A549 (cell line): ENCODE measurements at regions not wholly inside any gene's neighbourhood (a gene's known extent, or its start where the extent isn't known, plus 50 kb on each side); places are given as distances from the start of the nearest gene placed in this dataset.

Experiments
- ATAC-seq, 2 experiments: fragments of 200-7000 bp in 1 of 2; fragments of >200 bp in 1 of 2; cut with Nextera tagmentation in 1 of 2; cut with Tn5 transposase in 1 of 2; 3 replicates each; pipeline versions ENCODE4 v1.8.0 to v1.9.1; 2018 to 2020; ENCODE audit warnings: mild to moderate bottlenecking in 1 of 2, moderate library complexity in 1 of 2
- CTCF ChIA-PET: fragments of 300-600 bp; sonication (Branson Sonifier 250); formaldehyde crosslinking; extraction: SDS; loops from one replicate; lab custom pipeline; 2021; ENCODE audit warnings: antibody characterized with exemption, inconsistent platforms; lab: Yijun Ruan, JAX
- POLR2A ChIA-PET: fragments of 350-600 bp; formaldehyde crosslinking; extraction: SDS; loops from one replicate; lab custom pipeline; 2021; ENCODE audit warnings: antibody characterized with exemption, inconsistent platforms; lab: Yijun Ruan, JAX
- DNase-seq, 2 experiments: peaks; one replicate each; pipeline versions ENCODE4 v3.0.0 to v3.0.0-alpha.2; 2011 to 2016; ENCODE audit warnings: low read depth in 1 of 2, low spot score in 1 of 2
- FAIRE-seq: peaks from 2 replicates; lab custom pipeline; 2011; peaks lifted over from hg19 to GRCh38; lab: Jason Lieb, UNC
- H3K27ac ChIP-seq, 2 experiments: fragments of >200 bp; sonication (Bioruptor Twin); formaldehyde crosslinking; 3 replicates each; pipeline ENCODE4 v1.5.1; 2016 to 2017
- H3K4me1 ChIP-seq: fragments of >200 bp; sonication (Bioruptor Twin); formaldehyde crosslinking; 3 replicates; pipeline ENCODE4 v1.6.1; 2016
- H3K4me2 ChIP-seq: fragments of >200 bp; sonication (Bioruptor Twin); formaldehyde crosslinking; 3 replicates; pipeline ENCODE4 v1.6.1; 2016
- H3K4me3 ChIP-seq: fragments of >200 bp; sonication (Bioruptor Twin); formaldehyde crosslinking; 3 replicates; pipeline ENCODE4 v1.5.1; 2016
- H3K9me3 ChIP-seq: fragments of >200 bp; sonication (Bioruptor Twin); formaldehyde crosslinking; 3 replicates; pipeline ENCODE4 v1.6.1; 2016
- ATOH8 ChIP-seq: fragments of 250-450 bp; sonication (Bioruptor Pico); IDR thresholded peaks from 2 replicates; pipeline ENCODE4 v1.5.0; 2020; ENCODE audit warnings: low read depth, mild to moderate bottlenecking, moderate library complexity
- BCL3 ChIP-seq: fragments of >200 bp; sonication (Bioruptor Twin); formaldehyde crosslinking; IDR thresholded peaks from 3 replicates; pipeline ENCODE4 v1.6.1; 2016
- CBX2 ChIP-seq: fragments of 200-600 bp; sonication (generic); IDR thresholded peaks from 2 replicates; pipeline ENCODE4 v1.6.1; 2016; ENCODE audit warnings: low read depth, mild to moderate bottlenecking, borderline replicate concordance
- CHD2 ChIP-seq: fragments of 150-350 bp; IDR thresholded peaks from 2 replicates; pipeline ENCODE4 v1.6.1; 2014; ENCODE audit warnings: low read length; ENCODE audit not compliant: partially characterized antibody
- E2F6 ChIP-seq: IDR thresholded peaks from 2 replicates; pipeline ENCODE4 v1.6.1; 2012; ENCODE audit warnings: low read depth, borderline replicate concordance
- EHF ChIP-seq: fragments of 250-450 bp; sonication (Bioruptor Pico); IDR thresholded peaks from 2 replicates; pipeline ENCODE4 v1.5.0; 2020; ENCODE audit warnings: mild to moderate bottlenecking
- EP300 ChIP-seq, 2 experiments: fragments of >200 bp; sonication (Bioruptor Twin); formaldehyde crosslinking; IDR thresholded peaks; 2 replicates in 1 of 2; 3 replicates in 1 of 2; pipeline ENCODE4 v1.6.1; 2016 to 2017
- ESRRA ChIP-seq: fragments of 150-350 bp; IDR thresholded peaks from 2 replicates; pipeline ENCODE4 v1.6.1; 2014; ENCODE audit warnings: mild to moderate bottlenecking, low read length, borderline replicate concordance
- GATA3 ChIP-seq: IDR thresholded peaks from 2 replicates; pipeline ENCODE4 v1.6.1; 2012; ENCODE audit warnings: borderline replicate concordance
- HMGXB4 ChIP-seq: fragments of 250-450 bp; sonication (Bioruptor Pico); IDR thresholded peaks from 2 replicates; pipeline ENCODE4 v1.5.0; 2021; ENCODE audit warnings: mild to moderate bottlenecking, moderate library complexity, borderline replicate concordance
- HOXA7 ChIP-seq: fragments of 250-450 bp; sonication (Bioruptor Pico); IDR thresholded peaks from 2 replicates; pipeline ENCODE4 v1.5.0; 2020; ENCODE audit warnings: mild to moderate bottlenecking, moderate library complexity
- HOXB5 ChIP-seq: fragments of 250-450 bp; sonication (Bioruptor Pico); IDR thresholded peaks from 2 replicates; pipeline ENCODE4 v1.5.0; 2020; ENCODE audit warnings: mild to moderate bottlenecking, moderate library complexity
- JUNB ChIP-seq: fragments of >200 bp; sonication (Bioruptor Twin); formaldehyde crosslinking; IDR thresholded peaks from 2 replicates; pipeline ENCODE4 v1.6.1; 2016
- KDM1A ChIP-seq: fragments of 200-600 bp; sonication (generic); IDR thresholded peaks from 2 replicates; pipeline ENCODE4 v1.6.1; 2016; ENCODE audit warnings: low read depth, mild to moderate bottlenecking
- KDM5A ChIP-seq: fragments of 200-600 bp; sonication (generic); IDR thresholded peaks from 2 replicates; pipeline ENCODE4 v1.6.1; 2016; ENCODE audit warnings: antibody characterized with exemption, mild to moderate bottlenecking
- MAFK ChIP-seq: fragments of 450-650 bp; IDR thresholded peaks from 2 replicates; pipeline ENCODE4 v1.6.1; 2014; ENCODE audit not compliant: partially characterized antibody
- MAZ ChIP-seq: fragments of 150-350 bp; IDR thresholded peaks from 2 replicates; pipeline ENCODE4 v1.6.1; 2014; ENCODE audit warnings: antibody characterized with exemption, low read depth, low read length, borderline replicate concordance
- NFE2L2 ChIP-seq: fragments of 150-350 bp; conservative IDR thresholded peaks from 2 replicates; pipeline ENCODE4 v1.6.1; 2014; ENCODE audit warnings: low read length
- NPAS2 ChIP-seq: fragments of 250-450 bp; sonication (Bioruptor Pico); IDR thresholded peaks from 2 replicates; pipeline ENCODE4 v1.8.0; 2022; ENCODE audit warnings: mild to moderate bottlenecking, moderate library complexity, borderline replicate concordance
- PBX3 ChIP-seq: IDR thresholded peaks from 2 replicates; pipeline ENCODE4 v1.6.1; 2012
- PHF8 ChIP-seq: fragments of 200-600 bp; sonication (generic); IDR thresholded peaks from 2 replicates; pipeline ENCODE4 v1.6.1; 2016; ENCODE audit warnings: low read depth, mild to moderate bottlenecking, antibody characterized with exemption, moderate library complexity, borderline replicate concordance
- POLR2A ChIP-seq: IDR thresholded peaks from 2 replicates; pipeline ENCODE4 v1.6.1; 2012; ENCODE audit warnings: mild to moderate bottlenecking, low read length
- RNF2 ChIP-seq: fragments of 200-600 bp; sonication (generic); IDR thresholded peaks from 2 replicates; pipeline ENCODE4 v1.6.1; 2016; ENCODE audit warnings: low read depth, mild to moderate bottlenecking, antibody characterized with exemption, moderate library complexity, borderline replicate concordance
- SMC3 ChIP-seq: fragments of >200 bp; sonication (Bioruptor Twin); formaldehyde crosslinking; IDR thresholded peaks from 3 replicates; pipeline ENCODE4 v1.6.1; 2018; ENCODE audit warnings: inconsistent platforms
- USF2 ChIP-seq: fragments of 450-650 bp; IDR thresholded peaks from 2 replicates; pipeline ENCODE4 v1.6.1; 2014; ENCODE audit warnings: antibody characterized with exemption
- ZNF302 ChIP-seq: fragments of 250-450 bp; sonication (Bioruptor Pico); IDR thresholded peaks from 2 replicates; pipeline ENCODE4 v1.9.0; 2021; ENCODE audit warnings: inconsistent platforms, mild to moderate bottlenecking, moderate library complexity
- WGBS: methylation state at CpG from one replicate; pipeline ENCODE4 v1.1.6; 2017; ENCODE audit errors: missing lambda C conversion rate; 5-methylcytosine and 5-hydroxymethylcytosine counted together

GRCh38 chr7:142508251-142508650, 241.0 kb upstream of the PRSS1 start:
- DNase-seq (no peak), FAIRE-seq (no peak), ATAC-seq (no peak)
- CTCF ChIA-PET, result interaction anchor here (1.0 kb wide), 2 partner anchors 11 to 169 kb away, joined by 4 read pairs; no protein-coding TSS in a partner anchor
- 20% methylated on average over 4 of the region's 4 CpGs for WGBS
- no peaks in the 10 kb centered on the region for H3K9me3 ChIP-seq
- no peak overlapping the region for H3K4me2 ChIP-seq
- H3K4me3 ChIP-seq, result no peak overlapping the region
- H3K27ac ChIP-seq, result no peak overlapping the region
- H3K4me1 ChIP-seq, result no peaks in the 10 kb centered on the region
- POLR2A ChIA-PET, result no interaction called here
- TF ChIP-seq USF2 (no peak), HOXA7 (CRISPR knock-in tag) (no peak), CBX2 (no peak), MAFK (no peak), EP300 (IDR thresholded peaks at IDR 0.05) (no peak), BCL3 (no peak), JUNB (no peak), KDM1A (no peak), ZNF302 (CRISPR knock-in tag) (no peak), NPAS2 (CRISPR knock-in tag) (no peak)

- WGBS, result 22% methylated on average over 3 of the region's 5 CpGs
- CTCF ChIA-PET, result interaction anchor here (0.7 to 1.0 kb wide), 3 partner anchors 11 to 169 kb away, joined by 3 to 4 read pairs (median 4); no protein-coding TSS in a partner anchor
- FAIRE-seq, result no peak
Observed at GRCh38 chr7:142507799-142508198, 241.5 kb upstream of the PRSS1 start.

More at GRCh38 chr7:142507799-142508198, 241.5 kb upstream of the PRSS1 start:
- no peak for DNase-seq
- H3K4me1 ChIP-seq, result no peaks in the 10 kb centered on the region
- H3K4me3 ChIP-seq, result no peak overlapping the region
- no peak overlapping the region for H3K4me2 ChIP-seq
- ATAC-seq, result no peak
- POLR2A ChIA-PET, result no interaction called here
- H3K27ac ChIP-seq, result no peak overlapping the region
- TF ChIP-seq SMC3, result no peak
- TF ChIP-seq PHF8, result no peak
- TF ChIP-seq BCL3, result no peak
- no peak for TF ChIP-seq ATOH8
- TF ChIP-seq GATA3, result no peak
- TF ChIP-seq POLR2A, result no peak
- no peak for TF ChIP-seq HOXB5 (CRISPR knock-in tag)
- TF ChIP-seq KDM5A, result no peak
- TF ChIP-seq PBX3, result no peak
- no peak for TF ChIP-seq HOXA7 (CRISPR knock-in tag)
- no peak for TF ChIP-seq MAZ
- no peak for TF ChIP-seq HMGXB4 (CRISPR knock-in tag)
- TF ChIP-seq NFE2L2, result no peak
- TF ChIP-seq JUNB, result no peak
- TF ChIP-seq RNF2, result no peak
- TF ChIP-seq ZNF302 (CRISPR knock-in tag), result no peak
- TF ChIP-seq EHF (CRISPR knock-in tag), result no peak
- TF ChIP-seq CHD2, result no peak
- no peak for TF ChIP-seq ESRRA
- TF ChIP-seq E2F6, result no peak
- H3K9me3 ChIP-seq, result no peaks in the 10 kb centered on the region
